Kidney (tissue), 13 donors: ENCODE measurements at regions not wholly inside any gene's neighbourhood (a gene's known extent, or its start where the extent isn't known, plus 50 kb on each side); places are given as distances from the start of the nearest gene placed in this dataset.

ENCODE experiments used
- DNase-seq, 5 donors: peaks; one replicate each; pipeline ENCODE4 v3.0.0-alpha.2; 2013 to 2020
- FAIRE-seq: peaks from 2 replicates; lab custom pipeline; 2012; peaks lifted over from hg19 to GRCh38; lab: Jason Lieb, UNC
- H3K27ac ChIP-seq, 2 donors: one replicate each; pipeline ENCODE4 v1.7.0; 2013; ENCODE audit warnings: low read depth in 2 of 2, low read length in 2 of 2, inconsistent platforms in 1 of 2
- H3K27me3 ChIP-seq: one replicate; pipeline ENCODE4 v1.7.1; 2013; ENCODE audit warnings: low read length, inconsistent platforms; ENCODE audit not compliant: control insufficient read depth, insufficient read depth
- H3K36me3 ChIP-seq, 3 donors: one replicate each; pipeline versions ENCODE4 v1.7.0 to v1.7.1; 2013; ENCODE audit warnings: low read length in 3 of 3, control low read depth in 1 of 3, inconsistent platforms in 1 of 3; ENCODE audit not compliant: insufficient read depth in 3 of 3, control insufficient read depth in 2 of 3
- H3K4me1 ChIP-seq, 3 donors: one replicate each; pipeline versions ENCODE4 v1.7.0 to v1.7.1; 2013; ENCODE audit warnings: low read length in 3 of 3, inconsistent platforms in 1 of 3, low read depth in 1 of 3; ENCODE audit not compliant: control insufficient read depth in 2 of 3, insufficient read depth in 2 of 3
- H3K4me3 ChIP-seq, 3 donors: one replicate each; pipeline versions ENCODE4 v1.7.0 to v1.8.1; 2013; ENCODE audit warnings: low read length in 3 of 3, control low read depth in 1 of 3, inconsistent platforms in 1 of 3
- H3K9ac ChIP-seq, 3 donors: one replicate each; pipeline versions ENCODE4 v1.7.0 to v1.7.1; 2013; ENCODE audit warnings: low read length in 3 of 3, control low read depth in 1 of 3, inconsistent platforms in 1 of 3
- H3K9me3 ChIP-seq, 3 donors: one replicate each; pipeline versions ENCODE4 v1.7.0 to v1.7.1; 2013; ENCODE audit warnings: low read length in 3 of 3, control low read depth in 1 of 3, inconsistent platforms in 1 of 3; ENCODE audit not compliant: control insufficient read depth in 2 of 3, insufficient read depth in 1 of 3
- CTCF ChIP-seq: IDR thresholded peaks from 3 replicates; pipeline ENCODE4 v1.5.1; 2012; ENCODE audit warnings: mild to moderate bottlenecking, moderate library complexity, borderline replicate concordance; ENCODE audit not compliant: insufficient read depth; ENCODE audit errors: extremely low read depth
- intact Hi-C: fragments of 100-400 bp; cut with DNase I; formaldehyde crosslinking; loops from one replicate; pipeline ENCODE4 v1.11.1; 2022
- donor health status: control.
- donor health status: control.
- donor health status: control.
- donor health status: control.
- donor health status: control.
- donor health status: DM: yes; HTN: yes; CAD: no.
- donor health status: Normal renal cell carcinoma (clear cell type).

DNA sequence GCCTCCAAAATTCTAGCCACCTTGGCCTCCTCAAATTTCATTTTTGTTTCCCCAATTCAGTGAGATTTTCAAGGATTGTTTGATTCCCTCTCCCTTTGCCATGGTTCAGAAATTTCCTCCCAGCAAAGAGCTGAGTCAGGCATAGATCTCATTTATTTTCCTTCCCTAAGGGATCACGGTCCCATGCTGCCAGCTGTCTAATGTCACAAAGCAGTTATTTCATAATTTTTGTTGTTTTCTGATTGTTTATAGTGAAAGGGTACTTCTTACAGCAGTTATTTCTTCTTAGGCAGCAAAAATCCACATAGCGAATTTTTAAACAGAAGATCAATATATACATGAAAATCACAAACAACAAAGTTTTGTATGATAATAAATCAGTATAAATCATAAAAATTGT is 470.5 kb upstream of the MAGEB18 start:
- FAIRE-seq, result no peak
- no peaks in the 10 kb centered on the region for H3K4me1 ChIP-seq
- no peak for TF ChIP-seq CTCF

DNA sequence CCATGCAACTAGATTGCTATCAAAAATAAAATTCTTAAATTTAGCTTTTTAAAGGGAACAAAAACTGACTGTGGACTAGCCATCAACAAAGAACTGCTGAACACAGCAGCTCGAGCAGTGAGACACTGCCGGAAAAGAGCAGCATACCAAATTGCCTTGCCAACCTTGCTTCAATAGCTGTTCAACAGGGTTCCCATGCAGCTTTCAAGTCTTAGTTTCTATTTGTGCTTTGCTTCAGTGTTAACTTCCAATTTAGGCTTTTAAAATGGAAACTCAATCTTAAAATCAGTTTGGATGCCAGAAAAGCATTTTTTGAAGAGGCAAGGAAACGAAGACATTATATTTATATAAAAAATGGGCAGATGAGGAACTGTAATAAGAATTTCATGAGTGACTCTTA is 463.4 kb upstream of the MAGEB18 start:
- Histone ChIP-seq H3K4me1 (no peaks in the 10 kb centered on the region), H3K27me3 (no peaks in the 10 kb centered on the region), H3K36me3 (no peaks in the 10 kb centered on the region), H3K9me3 (no peaks in the 10 kb centered on the region), H3K4me3 (no peak overlapping the region), H3K9ac (no peak overlapping the region), H3K27ac (no peak overlapping the region)
- no peak for FAIRE-seq
- intact Hi-C loops, result no loop called here
- TF ChIP-seq CTCF, result no peak
- DNase-seq, result no peak

More for the DNA sequence above, 470.5 kb upstream of the MAGEB18 start:
- H3K9me3 ChIP-seq, result no peaks in the 10 kb centered on the region
- no peak for DNase-seq
- H3K27me3 ChIP-seq, result no peaks in the 10 kb centered on the region
- H3K4me3 ChIP-seq, result no peak overlapping the region
- no peaks in the 10 kb centered on the region for H3K36me3 ChIP-seq
- H3K9ac ChIP-seq, result no peak overlapping the region
- intact Hi-C loops, result no loop called here
- no peak overlapping the region for H3K27ac ChIP-seq

- FAIRE-seq, result no peak
- Histone ChIP-seq H3K36me3 (no peaks in the 10 kb centered on the region), H3K9ac (no peak overlapping the region), H3K9me3 (no peaks in the 10 kb centered on the region), H3K27ac (no peak overlapping the region), H3K4me3 (no peak overlapping the region), H3K27me3 (no peaks in the 10 kb centered on the region), H3K4me1 (no peaks in the 10 kb centered on the region)
- no peak for DNase-seq
- no peak for TF ChIP-seq CTCF
- intact Hi-C loops, result no loop called here
These were observed 436.3 kb upstream of the MAGEB18 start for GRCh38 chrX:25701876-25702275.

DNA sequence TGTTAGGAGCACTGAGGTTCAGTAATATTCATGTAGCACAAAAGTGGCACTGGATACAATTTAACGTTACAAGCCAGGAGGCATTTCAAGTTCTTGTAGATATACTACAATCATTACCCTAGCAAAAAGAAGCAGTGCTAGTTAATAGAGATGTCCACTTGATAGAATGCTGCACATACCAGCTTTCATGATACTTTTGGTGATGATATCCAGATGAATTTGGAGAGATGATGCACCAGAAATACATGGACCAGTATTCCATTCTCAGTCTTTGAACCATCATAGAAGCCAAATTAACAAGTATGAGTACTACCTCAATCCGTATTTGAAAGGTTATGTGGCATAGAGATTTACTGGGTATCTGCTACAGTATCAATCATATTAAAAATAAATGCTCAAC is 421.0 kb upstream of the MAGEB18 start:
- intact Hi-C loops, result no loop called here
- Histone ChIP-seq H3K27me3 (no peaks in the 10 kb centered on the region), H3K9me3 (no peaks in the 10 kb centered on the region), H3K4me3 (no peak overlapping the region), H3K27ac (no peak overlapping the region), H3K36me3 (no peaks in the 10 kb centered on the region), H3K9ac (no peak overlapping the region), H3K4me1 (no peaks in the 10 kb centered on the region)
- no peak for DNase-seq
- FAIRE-seq, result no peak
- TF ChIP-seq CTCF, result no peak
